Osteocyte (in vitro differentiated cells): ENCODE measurements at regions not wholly inside any gene's neighbourhood (a gene's known extent, or its start where the extent isn't known, plus 50 kb on each side); places are given as distances from the start of the nearest gene placed in this dataset.
"Not testable (repeated sequence)": the region's sequence is repeated elsewhere in the genome, so short reads cannot be mapped to it uniquely, and the experiment has no call there.

Experiments used
- DNase-seq: peaks from one replicate; pipeline ENCODE4 v3.0.0; 2021; ENCODE audit warnings: mixed read lengths; ENCODE audit not compliant: unreplicated experiment; ENCODE audit errors: extremely low spot score
- H3K27ac Mint-ChIP-seq: one replicate; pipeline ENCODE4 v1.8.0; 2021; ENCODE audit warnings: mild to moderate bottlenecking, mixed read lengths; ENCODE audit not compliant: unreplicated experiment
- H3K27me3 Mint-ChIP-seq: one replicate; pipeline ENCODE4 v1.8.0; 2021; ENCODE audit warnings: mixed read lengths; ENCODE audit not compliant: unreplicated experiment
- H3K36me3 Mint-ChIP-seq: one replicate; pipeline ENCODE4 v1.8.0; 2021; ENCODE audit warnings: mixed read lengths; ENCODE audit not compliant: unreplicated experiment
- H3K4me1 Mint-ChIP-seq: one replicate; pipeline ENCODE4 v1.8.0; 2021; ENCODE audit warnings: mixed read lengths; ENCODE audit not compliant: unreplicated experiment
- H3K4me3 Mint-ChIP-seq: one replicate; pipeline ENCODE4 v1.8.0; 2021; ENCODE audit warnings: mild to moderate bottlenecking, moderate library complexity, mixed read lengths; ENCODE audit not compliant: unreplicated experiment
- H3K9me3 Mint-ChIP-seq: one replicate; pipeline ENCODE4 v1.8.0; 2021; ENCODE audit warnings: mixed read lengths; ENCODE audit not compliant: unreplicated experiment
- TF ChIP-seq, protein P1 (sequence below): fragments of 200-600 bp; sonication (generic); IDR thresholded peaks from 2 replicates; pipeline ENCODE4 v1.5.0; 2021; ENCODE audit warnings: antibody characterized with exemption, mild to moderate bottlenecking, moderate library complexity

DNA sequence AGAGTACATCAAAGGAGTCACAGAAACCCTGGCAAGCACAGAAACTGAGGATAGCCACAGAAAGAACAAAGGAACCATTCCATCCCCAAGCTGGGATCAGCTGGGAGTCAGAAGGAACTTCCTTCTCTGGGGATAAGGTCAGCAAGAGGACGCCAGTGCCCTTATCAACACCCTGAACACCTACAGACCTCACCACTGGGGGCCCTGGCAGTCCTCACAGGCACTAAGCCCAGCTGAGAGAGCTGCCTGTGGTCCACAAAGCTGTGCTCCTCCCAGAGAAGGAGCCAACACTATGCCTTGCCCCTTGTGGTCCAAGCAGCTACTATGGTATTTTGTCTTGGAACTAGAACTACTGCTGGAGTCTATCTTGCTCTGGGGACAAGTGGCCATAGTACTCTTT lies 171.1 kb upstream of the CCDC196 start:
- H3K9me3 Mint-ChIP-seq = peaks cover 38% of the 10 kb centered on the region
- no peak for DNase-seq
- no peak overlapping the region for H3K4me3 Mint-ChIP-seq
- no peaks in the 10 kb centered on the region for H3K36me3 Mint-ChIP-seq
- no peaks in the 10 kb centered on the region for H3K27me3 Mint-ChIP-seq
- no peak overlapping the region for H3K27ac Mint-ChIP-seq
- H3K4me1 Mint-ChIP-seq = no peaks in the 10 kb centered on the region
- TF ChIP-seq, protein P1, sequence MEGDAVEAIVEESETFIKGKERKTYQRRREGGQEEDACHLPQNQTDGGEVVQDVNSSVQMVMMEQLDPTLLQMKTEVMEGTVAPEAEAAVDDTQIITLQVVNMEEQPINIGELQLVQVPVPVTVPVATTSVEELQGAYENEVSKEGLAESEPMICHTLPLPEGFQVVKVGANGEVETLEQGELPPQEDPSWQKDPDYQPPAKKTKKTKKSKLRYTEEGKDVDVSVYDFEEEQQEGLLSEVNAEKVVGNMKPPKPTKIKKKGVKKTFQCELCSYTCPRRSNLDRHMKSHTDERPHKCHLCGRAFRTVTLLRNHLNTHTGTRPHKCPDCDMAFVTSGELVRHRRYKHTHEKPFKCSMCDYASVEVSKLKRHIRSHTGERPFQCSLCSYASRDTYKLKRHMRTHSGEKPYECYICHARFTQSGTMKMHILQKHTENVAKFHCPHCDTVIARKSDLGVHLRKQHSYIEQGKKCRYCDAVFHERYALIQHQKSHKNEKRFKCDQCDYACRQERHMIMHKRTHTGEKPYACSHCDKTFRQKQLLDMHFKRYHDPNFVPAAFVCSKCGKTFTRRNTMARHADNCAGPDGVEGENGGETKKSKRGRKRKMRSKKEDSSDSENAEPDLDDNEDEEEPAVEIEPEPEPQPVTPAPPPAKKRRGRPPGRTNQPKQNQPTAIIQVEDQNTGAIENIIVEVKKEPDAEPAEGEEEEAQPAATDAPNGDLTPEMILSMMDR = no peak

DNA sequence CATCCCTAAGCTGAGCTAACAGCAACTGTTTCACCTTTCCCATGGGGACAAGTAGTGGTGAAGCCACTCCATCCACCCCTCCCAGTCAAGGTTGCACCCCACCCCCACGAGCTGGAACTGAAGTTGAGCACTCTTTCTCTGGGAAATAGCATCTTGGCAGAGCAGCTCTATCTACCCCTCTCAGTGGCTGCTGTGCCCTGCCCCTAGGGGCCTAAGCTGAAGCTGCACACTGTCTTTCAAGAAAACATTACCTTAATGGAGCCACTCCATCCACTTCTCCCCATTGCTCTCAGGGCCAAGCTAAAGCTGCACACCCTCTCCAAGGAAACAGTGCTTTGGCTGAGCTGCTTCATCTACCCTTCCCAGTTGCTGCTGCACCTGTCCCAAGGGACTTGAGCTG lies 170.6 kb upstream of the CCDC196 start:
- no peak overlapping the region for H3K4me3 Mint-ChIP-seq
- no peak overlapping the region for H3K27ac Mint-ChIP-seq
- no peaks in the 10 kb centered on the region for H3K27me3 Mint-ChIP-seq
- no peaks in the 10 kb centered on the region for H3K4me1 Mint-ChIP-seq
- H3K9me3 Mint-ChIP-seq = peaks cover 38% of the 10 kb centered on the region
- TF ChIP-seq, protein P1 = no peak
- H3K36me3 Mint-ChIP-seq = no peaks in the 10 kb centered on the region
- DNase-seq = no peak

DNA sequence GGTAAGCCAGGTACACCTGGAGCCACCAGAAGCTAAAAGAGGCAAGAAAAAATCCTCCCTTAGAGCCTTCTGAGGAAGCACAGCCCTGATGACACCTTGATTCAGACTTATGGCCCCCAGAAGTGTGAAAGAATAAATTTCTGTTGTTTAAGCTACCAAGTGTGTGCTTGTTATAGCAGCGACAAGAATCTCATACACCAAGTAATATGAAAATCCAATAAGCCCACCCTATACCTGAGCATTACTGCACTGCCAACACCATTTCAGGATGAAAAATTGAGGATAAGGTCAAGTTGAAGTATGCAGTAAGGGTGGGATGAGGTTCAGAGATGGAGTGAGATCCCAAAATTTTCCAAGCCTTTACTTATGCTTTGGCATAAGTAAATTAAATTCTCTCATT lies 163.6 kb upstream of the CCDC196 start:
- no peaks in the 10 kb centered on the region for H3K4me1 Mint-ChIP-seq

GRCh38 chr14:66330228-66330627 lies 155.9 kb upstream of the CCDC196 start:
- Mint-ChIP-seq H3K27ac (no peak overlapping the region), H3K9me3 (no peaks in the 10 kb centered on the region), H3K4me1 (no peaks in the 10 kb centered on the region), H3K27me3 (no peaks in the 10 kb centered on the region), H3K36me3 (no peaks in the 10 kb centered on the region), H3K4me3 (no peak overlapping the region)
- no peak for DNase-seq
- TF ChIP-seq, protein P1 = no peak

More for the DNA sequence above, 163.6 kb upstream of the CCDC196 start:
- H3K27me3 Mint-ChIP-seq = no peaks in the 10 kb centered on the region
- H3K27ac Mint-ChIP-seq = no peak overlapping the region
- TF ChIP-seq, protein P1 = no peak
- no peak for DNase-seq
- peaks cover 33% of the 10 kb centered on the region for H3K9me3 Mint-ChIP-seq
- no peaks in the 10 kb centered on the region for H3K36me3 Mint-ChIP-seq
- no peak overlapping the region for H3K4me3 Mint-ChIP-seq

GRCh38 chr14:66330916-66331315 lies 155.3 kb upstream of the CCDC196 start:
- Mint-ChIP-seq H3K4me3 (no peak overlapping the region), H3K27me3 (no peaks in the 10 kb centered on the region), H3K4me1 (no peaks in the 10 kb centered on the region), H3K9me3 (peaks cover 7% of the 10 kb centered on the region), H3K36me3 (no peaks in the 10 kb centered on the region), H3K27ac (no peak overlapping the region)
- TF ChIP-seq, protein P1 = no peak
- no peak for DNase-seq

GRCh38 chr14:66333293-66333692 lies 152.9 kb upstream of the CCDC196 start:
- H3K4me1 Mint-ChIP-seq, H3K9me3 Mint-ChIP-seq, H3K4me3 Mint-ChIP-seq, H3K27me3 Mint-ChIP-seq, H3K36me3 Mint-ChIP-seq, H3K27ac Mint-ChIP-seq, DNase-seq: not testable (repeated sequence)
